ENCODE measurements at regions not wholly inside any gene's neighbourhood (a gene's known extent, or its start where the extent isn't known, plus 50 kb on each side); places are given as distances from the start of the nearest gene placed in this dataset.
"Not testable (repeated sequence)": the region's sequence is repeated elsewhere in the genome, so short reads cannot be mapped to it uniquely, and the experiment has no call there.

DNA sequence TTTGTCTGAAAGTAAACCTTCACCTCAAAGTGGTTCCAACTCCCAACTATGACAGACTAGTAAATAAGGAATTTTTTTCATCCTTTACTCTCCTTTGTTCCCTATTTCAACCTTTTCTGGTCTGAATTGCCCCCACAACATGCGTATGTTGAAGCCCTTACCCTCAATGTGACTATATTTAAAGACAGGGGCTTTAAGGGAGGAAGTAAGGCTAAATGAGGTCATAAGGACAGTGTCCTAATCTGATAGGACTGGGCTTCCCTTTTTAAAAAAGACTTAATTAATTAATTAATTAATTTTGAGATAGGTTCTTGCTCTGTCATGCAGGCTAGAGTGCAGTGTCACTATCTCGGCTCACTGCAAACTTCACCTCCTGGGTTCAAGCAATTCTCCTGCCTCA is 86.3 kb downstream of the VCPKMT start:
- no peaks in the 10 kb centered on the region for H3K79me2 ChIP-seq (ENCODE audit: low read length)
- H3K36me3 ChIP-seq (replicated peaks; ENCODE audit: low read depth, low read length) = peaks cover 22% of the 10 kb centered on the region
- H2AFZ ChIP-seq (ENCODE audit: low read depth, low read length) = no peak overlapping the region
- no peak overlapping the region for H3K27ac ChIP-seq (ENCODE audit: low read length)
- H3K4me2 ChIP-seq (ENCODE audit: low read length) = no peak overlapping the region
- H3K9me3 ChIP-seq (ENCODE audit: insufficient read depth, low read length) = peaks cover 6% of the 10 kb centered on the region
- H3K4me1 ChIP-seq (ENCODE audit: low read length) = peaks cover 4% of the 10 kb centered on the region; the same call in 1 of the 2 replicates
- no peak for TF ChIP-seq EZH2phosphoT487 (IDR thresholded peaks at IDR 0.05; ENCODE audit: low read depth)
- TF ChIP-seq, protein P1, sequence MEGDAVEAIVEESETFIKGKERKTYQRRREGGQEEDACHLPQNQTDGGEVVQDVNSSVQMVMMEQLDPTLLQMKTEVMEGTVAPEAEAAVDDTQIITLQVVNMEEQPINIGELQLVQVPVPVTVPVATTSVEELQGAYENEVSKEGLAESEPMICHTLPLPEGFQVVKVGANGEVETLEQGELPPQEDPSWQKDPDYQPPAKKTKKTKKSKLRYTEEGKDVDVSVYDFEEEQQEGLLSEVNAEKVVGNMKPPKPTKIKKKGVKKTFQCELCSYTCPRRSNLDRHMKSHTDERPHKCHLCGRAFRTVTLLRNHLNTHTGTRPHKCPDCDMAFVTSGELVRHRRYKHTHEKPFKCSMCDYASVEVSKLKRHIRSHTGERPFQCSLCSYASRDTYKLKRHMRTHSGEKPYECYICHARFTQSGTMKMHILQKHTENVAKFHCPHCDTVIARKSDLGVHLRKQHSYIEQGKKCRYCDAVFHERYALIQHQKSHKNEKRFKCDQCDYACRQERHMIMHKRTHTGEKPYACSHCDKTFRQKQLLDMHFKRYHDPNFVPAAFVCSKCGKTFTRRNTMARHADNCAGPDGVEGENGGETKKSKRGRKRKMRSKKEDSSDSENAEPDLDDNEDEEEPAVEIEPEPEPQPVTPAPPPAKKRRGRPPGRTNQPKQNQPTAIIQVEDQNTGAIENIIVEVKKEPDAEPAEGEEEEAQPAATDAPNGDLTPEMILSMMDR (IDR thresholded peaks at IDR 0.05; ENCODE audit: low read depth, low read length) = no peak
- H4K20me1 ChIP-seq (ENCODE audit: insufficient read depth, low read length) = no peaks in the 10 kb centered on the region
- H3K4me3 ChIP-seq (ENCODE audit: low read length) = no peak overlapping the region
- no peaks in the 10 kb centered on the region for H3K27me3 ChIP-seq (ENCODE audit: low read depth, low read length)
- H3K9ac ChIP-seq (ENCODE audit: low read length) = no peak overlapping the region

DNA sequence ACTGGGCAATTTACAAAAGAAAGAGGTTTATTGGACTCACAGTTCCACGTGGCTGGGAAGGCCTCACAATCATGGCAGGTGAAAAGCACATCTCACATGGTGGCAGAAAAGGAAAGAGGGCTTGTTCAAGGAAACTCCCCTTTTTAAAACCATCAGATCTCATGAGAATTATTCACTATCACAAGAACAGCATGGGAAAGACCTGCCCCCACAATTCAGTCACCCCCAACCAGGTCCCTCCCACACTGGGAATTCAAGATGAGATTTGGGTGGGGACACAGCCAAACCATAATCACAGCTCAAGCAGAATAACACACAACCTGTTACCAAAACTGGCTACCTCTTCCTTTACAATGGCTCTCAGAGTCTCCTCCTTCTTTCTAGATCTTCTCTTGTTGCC is 85.5 kb downstream of the VCPKMT start:
- not testable (repeated sequence) for H3K4me3 ChIP-seq (ENCODE audit: low read length); H3K79me2 ChIP-seq (ENCODE audit: low read length); H3K27me3 ChIP-seq (ENCODE audit: low read depth, low read length); H3K4me2 ChIP-seq (ENCODE audit: low read length); H3K27ac ChIP-seq (ENCODE audit: low read length); H3K9ac ChIP-seq (ENCODE audit: low read length); H4K20me1 ChIP-seq (ENCODE audit: insufficient read depth, low read length); H3K9me3 ChIP-seq (ENCODE audit: insufficient read depth, low read length); H3K4me1 ChIP-seq (ENCODE audit: low read length); H2AFZ ChIP-seq (ENCODE audit: low read depth, low read length)
- H3K36me3 ChIP-seq (replicated peaks; ENCODE audit: low read depth, low read length) = peaks cover 17% of the 10 kb centered on the region

DNA sequence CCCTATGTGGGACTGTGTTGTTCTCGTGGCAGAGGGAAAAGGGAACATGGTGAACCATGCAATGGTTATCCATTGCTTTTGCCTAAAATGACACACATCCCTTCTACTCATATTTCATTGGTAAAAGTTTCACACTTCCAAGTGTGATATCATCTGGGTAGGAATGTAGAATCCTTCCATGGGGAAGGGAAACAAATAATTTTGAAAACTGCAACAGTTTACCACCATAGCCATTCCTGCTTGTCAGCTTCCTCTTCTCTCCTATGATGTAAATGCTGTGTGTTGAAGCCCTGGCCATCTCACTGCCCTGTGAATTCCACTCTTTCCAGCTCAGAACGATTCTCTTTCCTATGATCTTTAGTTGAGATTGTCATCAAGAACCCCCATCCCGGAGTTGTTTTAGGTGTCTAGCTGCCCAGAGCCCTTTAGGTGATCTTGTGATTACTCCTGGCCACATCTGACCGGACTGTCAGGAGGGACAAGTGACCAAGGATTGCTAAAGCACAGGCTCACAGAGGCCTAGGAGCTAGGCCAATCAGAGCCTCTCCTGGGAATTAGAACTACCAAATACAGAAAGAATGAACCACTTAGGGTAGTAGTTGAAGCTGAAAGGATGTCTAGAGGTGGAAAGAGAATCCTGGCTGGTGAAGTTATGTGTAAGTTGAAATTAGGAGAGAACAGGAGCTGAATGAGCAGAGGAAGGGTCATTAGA is 84.6 kb downstream of the VCPKMT start:
- Histone ChIP-seq H3K27ac (ENCODE audit: low read length) (no peak overlapping the region), H3K36me3 (replicated peaks; ENCODE audit: low read depth, low read length) (peaks cover 24% of the 10 kb centered on the region), H3K4me1 (ENCODE audit: low read length) (peaks cover 7% of the 10 kb centered on the region), H3K9me3 (ENCODE audit: insufficient read depth, low read length) (no peaks in the 10 kb centered on the region), H3K4me2 (ENCODE audit: low read length) (no peak overlapping the region), H3K79me2 (ENCODE audit: low read length) (no peaks in the 10 kb centered on the region), H2AFZ (ENCODE audit: low read depth, low read length) (no peak overlapping the region), H3K9ac (ENCODE audit: low read length) (no peak overlapping the region), H3K27me3 (ENCODE audit: low read depth, low read length) (no peaks in the 10 kb centered on the region), H3K4me3 (ENCODE audit: low read length) (no peak overlapping the region), H4K20me1 (ENCODE audit: insufficient read depth, low read length) (no peaks in the 10 kb centered on the region)
- no peak for TF ChIP-seq EZH2phosphoT487 (IDR thresholded peaks at IDR 0.05; ENCODE audit: low read depth)
- TF ChIP-seq, protein P1 (IDR thresholded peaks at IDR 0.05; ENCODE audit: low read depth, low read length) = no peak

DNA sequence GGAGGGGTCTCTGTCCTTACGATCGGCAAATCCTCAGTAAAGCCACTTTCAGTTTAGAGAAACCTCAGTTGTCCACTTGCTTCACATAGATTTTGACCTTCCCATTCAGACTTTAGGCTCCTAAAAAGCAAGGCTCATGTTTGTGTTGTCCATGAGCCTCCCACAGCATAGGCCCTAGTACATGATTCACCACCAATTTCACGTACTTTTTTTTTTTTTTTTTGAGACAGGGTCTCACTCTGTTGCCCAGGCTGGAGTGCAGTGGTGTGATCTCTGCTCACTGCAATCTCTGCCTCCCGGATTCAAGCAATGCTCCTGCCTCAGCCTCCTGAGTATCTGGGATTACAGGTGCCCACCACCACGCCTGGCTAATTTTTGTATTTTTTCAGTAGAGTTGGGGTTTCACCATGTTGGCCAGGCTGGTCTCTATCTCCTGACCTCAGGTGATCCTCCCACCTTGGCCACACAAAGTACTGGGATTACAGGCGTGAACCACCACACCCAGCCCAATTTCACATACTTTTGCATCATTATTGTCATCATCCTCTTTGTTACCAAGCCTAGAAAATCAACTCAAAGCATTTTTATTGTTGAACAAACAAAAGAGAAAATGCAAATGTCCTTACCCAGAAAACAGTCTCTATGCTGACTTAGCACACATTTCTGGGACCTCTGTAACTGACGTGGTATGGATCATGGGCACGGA is 83.8 kb downstream of the VCPKMT start:
- not testable (repeated sequence) for H3K27me3 ChIP-seq (ENCODE audit: low read depth, low read length); H3K4me3 ChIP-seq (ENCODE audit: low read length); H3K79me2 ChIP-seq (ENCODE audit: low read length); H3K9me3 ChIP-seq (ENCODE audit: insufficient read depth, low read length); H3K9ac ChIP-seq (ENCODE audit: low read length); H3K4me2 ChIP-seq (ENCODE audit: low read length); H3K27ac ChIP-seq (ENCODE audit: low read length); H4K20me1 ChIP-seq (ENCODE audit: insufficient read depth, low read length); H2AFZ ChIP-seq (ENCODE audit: low read depth, low read length)
- H3K4me1 ChIP-seq (ENCODE audit: low read length) = peaks cover 15% of the 10 kb centered on the region
- peaks cover 31% of the 10 kb centered on the region for H3K36me3 ChIP-seq (replicated peaks; ENCODE audit: low read depth, low read length)

DNA sequence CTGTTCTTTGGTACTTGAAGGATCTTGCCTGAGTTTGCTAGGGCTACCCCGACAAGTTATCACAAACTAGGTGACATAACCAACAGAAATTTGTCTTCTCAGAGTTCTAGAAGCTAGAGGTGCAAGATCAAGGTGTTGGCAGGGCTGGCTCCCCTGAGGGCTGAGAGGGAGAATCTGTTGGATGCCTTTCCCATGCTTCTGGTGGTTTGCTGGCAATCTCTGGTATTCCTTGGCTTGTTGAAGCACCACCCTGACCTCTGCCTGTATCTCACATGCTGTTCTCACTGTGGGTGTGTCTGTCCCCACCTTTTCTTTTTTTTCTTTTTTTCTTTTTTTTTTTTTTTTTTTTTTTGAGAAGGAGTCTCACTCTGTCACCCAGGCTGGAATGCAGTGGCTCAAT is 81.2 kb downstream of the VCPKMT start:
- H3K4me1 ChIP-seq (ENCODE audit: low read length) = peaks cover 39% of the 10 kb centered on the region
- H3K36me3 ChIP-seq (replicated peaks; ENCODE audit: low read depth, low read length) = peaks cover 31% of the 10 kb centered on the region
- H3K4me3 ChIP-seq (ENCODE audit: low read length) = no peak overlapping the region
- no peak overlapping the region for H2AFZ ChIP-seq (ENCODE audit: low read depth, low read length)
- H3K4me2 ChIP-seq (ENCODE audit: low read length) = no peak overlapping the region
- TF ChIP-seq, protein P1 (IDR thresholded peaks at IDR 0.05; ENCODE audit: low read depth, low read length) = no peak
- TF ChIP-seq EZH2phosphoT487 (IDR thresholded peaks at IDR 0.05; ENCODE audit: low read depth) = no peak
- H3K27ac ChIP-seq (ENCODE audit: low read length) = no peak overlapping the region
- no peaks in the 10 kb centered on the region for H3K9me3 ChIP-seq (ENCODE audit: insufficient read depth, low read length)
- H4K20me1 ChIP-seq (ENCODE audit: insufficient read depth, low read length) = no peaks in the 10 kb centered on the region
- H3K27me3 ChIP-seq (ENCODE audit: low read depth, low read length) = no peaks in the 10 kb centered on the region
- no peak overlapping the region for H3K9ac ChIP-seq (ENCODE audit: low read length)
- 0 out of 2 replicates have a peak, but pooled peaks cover 6% of the 10 kb centered on the region for H3K79me2 ChIP-seq (ENCODE audit: low read length)
